Neutrophil (primary cell): ENCODE measurements at regions not wholly inside any gene's neighbourhood (a gene's known extent, or its start where the extent isn't known, plus 50 kb on each side); places are given as distances from the start of the nearest gene placed in this dataset.

ENCODE experiments used
- H3K27ac ChIP-seq: fragments of 200-600 bp; sonication (generic); 2 replicates; pipeline ENCODE4 v1.5.1; 2016; ENCODE audit warnings: mild to moderate bottlenecking, moderate library complexity
- H3K27me3 ChIP-seq: fragments of 200-600 bp; sonication (generic); 2 replicates; pipeline ENCODE4 v1.6.0; 2016; ENCODE audit warnings: mild to moderate bottlenecking
- H3K36me3 ChIP-seq: fragments of 200-600 bp; sonication (generic); 2 replicates; pipeline ENCODE4 v1.5.1; 2017
- H3K4me1 ChIP-seq, 2 experiments: fragments of 200-600 bp in 1 of 2; sonication (generic) in 1 of 2; 1 replicate in 1 of 2; 2 replicates in 1 of 2; pipeline versions ENCODE4 v1.5.1 to v1.6.1; 2013 to 2016; ENCODE audit warnings: low read depth in 1 of 2, low read length in 1 of 2, mild to moderate bottlenecking in 1 of 2, moderate library complexity in 1 of 2; ENCODE audit not compliant: control insufficient read depth in 1 of 2, insufficient read depth in 1 of 2
- H3K4me3 ChIP-seq, 2 experiments: fragments of 200-600 bp in 1 of 2; sonication (generic) in 1 of 2; 1 replicate in 1 of 2; 2 replicates in 1 of 2; pipeline ENCODE4 v1.5.1; 2013 to 2016; ENCODE audit warnings: low read depth in 1 of 2, low read length in 1 of 2, mild to moderate bottlenecking in 1 of 2, moderate library complexity in 1 of 2
- H3K9me3 ChIP-seq: fragments of 200-600 bp; sonication (generic); 2 replicates; pipeline ENCODE4 v1.5.1; 2016
- TF ChIP-seq, protein P1 (sequence below): fragments of 200-600 bp; sonication (generic); IDR thresholded peaks from 2 replicates; pipeline ENCODE4 v1.5.1; 2016; ENCODE audit warnings: antibody characterized with exemption

GRCh38 chr21:28541371-28542112 is 451.1 kb downstream of the LTN1 start:
- no peaks in the 10 kb centered on the region for H3K27me3 ChIP-seq
- no peak overlapping the region for H3K27ac ChIP-seq
- H3K36me3 ChIP-seq, result no peaks in the 10 kb centered on the region
- H3K4me1 ChIP-seq, result no peaks in the 10 kb centered on the region
- TF ChIP-seq, protein P1, sequence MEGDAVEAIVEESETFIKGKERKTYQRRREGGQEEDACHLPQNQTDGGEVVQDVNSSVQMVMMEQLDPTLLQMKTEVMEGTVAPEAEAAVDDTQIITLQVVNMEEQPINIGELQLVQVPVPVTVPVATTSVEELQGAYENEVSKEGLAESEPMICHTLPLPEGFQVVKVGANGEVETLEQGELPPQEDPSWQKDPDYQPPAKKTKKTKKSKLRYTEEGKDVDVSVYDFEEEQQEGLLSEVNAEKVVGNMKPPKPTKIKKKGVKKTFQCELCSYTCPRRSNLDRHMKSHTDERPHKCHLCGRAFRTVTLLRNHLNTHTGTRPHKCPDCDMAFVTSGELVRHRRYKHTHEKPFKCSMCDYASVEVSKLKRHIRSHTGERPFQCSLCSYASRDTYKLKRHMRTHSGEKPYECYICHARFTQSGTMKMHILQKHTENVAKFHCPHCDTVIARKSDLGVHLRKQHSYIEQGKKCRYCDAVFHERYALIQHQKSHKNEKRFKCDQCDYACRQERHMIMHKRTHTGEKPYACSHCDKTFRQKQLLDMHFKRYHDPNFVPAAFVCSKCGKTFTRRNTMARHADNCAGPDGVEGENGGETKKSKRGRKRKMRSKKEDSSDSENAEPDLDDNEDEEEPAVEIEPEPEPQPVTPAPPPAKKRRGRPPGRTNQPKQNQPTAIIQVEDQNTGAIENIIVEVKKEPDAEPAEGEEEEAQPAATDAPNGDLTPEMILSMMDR, result no peak
- H3K9me3 ChIP-seq, result no peaks in the 10 kb centered on the region
- H3K4me3 ChIP-seq, result no peak overlapping the region

DNA sequence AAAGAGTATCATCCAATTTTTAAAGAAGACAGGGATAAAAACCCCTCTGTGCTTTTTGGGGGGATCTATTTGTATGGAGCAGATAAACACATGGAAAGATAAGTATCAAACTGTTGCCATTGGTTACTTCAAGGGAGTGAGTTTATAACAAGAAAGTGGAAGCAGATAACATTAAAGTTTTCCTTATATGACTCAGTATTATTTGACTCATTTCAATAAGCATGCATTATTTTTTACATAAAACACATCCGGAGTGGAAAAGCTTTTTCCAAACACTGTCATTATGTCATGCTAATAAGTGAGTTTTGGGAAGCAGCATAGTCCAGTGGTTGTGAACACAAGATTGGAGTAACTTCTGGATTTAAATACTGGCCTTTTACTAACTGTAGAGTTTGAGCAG is 452.2 kb downstream of the LTN1 start:
- Histone ChIP-seq H3K36me3 (no peaks in the 10 kb centered on the region), H3K27me3 (no peaks in the 10 kb centered on the region), H3K4me1 (no peaks in the 10 kb centered on the region), H3K9me3 (no peaks in the 10 kb centered on the region), H3K4me3 (no peak overlapping the region), H3K27ac (no peak overlapping the region)
- TF ChIP-seq, protein P1, result no peak

DNA sequence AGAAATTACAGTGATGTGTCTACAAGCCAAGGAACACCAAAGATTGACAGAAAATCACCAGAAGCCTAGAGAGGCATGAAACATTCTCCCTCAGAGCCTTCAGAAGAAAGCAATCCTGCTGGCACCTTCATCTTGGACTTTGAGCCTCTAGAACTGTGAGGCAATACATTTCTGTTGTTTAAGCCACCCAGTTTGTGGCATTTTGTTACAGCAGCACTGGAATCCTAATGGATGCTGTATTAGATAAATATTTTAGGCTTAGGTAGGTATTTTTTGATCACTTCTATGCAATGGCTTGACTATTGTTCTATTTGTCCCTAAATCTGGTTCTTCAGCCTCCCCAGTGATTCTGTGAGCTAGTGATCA is 453.1 kb downstream of the LTN1 start:
- no peaks in the 10 kb centered on the region for H3K27me3 ChIP-seq
- H3K36me3 ChIP-seq, result no peaks in the 10 kb centered on the region
- no peak overlapping the region for H3K27ac ChIP-seq
- TF ChIP-seq, protein P1, result no peak
- no peak overlapping the region for H3K4me3 ChIP-seq
- no peaks in the 10 kb centered on the region for H3K9me3 ChIP-seq
- no peaks in the 10 kb centered on the region for H3K4me1 ChIP-seq

DNA sequence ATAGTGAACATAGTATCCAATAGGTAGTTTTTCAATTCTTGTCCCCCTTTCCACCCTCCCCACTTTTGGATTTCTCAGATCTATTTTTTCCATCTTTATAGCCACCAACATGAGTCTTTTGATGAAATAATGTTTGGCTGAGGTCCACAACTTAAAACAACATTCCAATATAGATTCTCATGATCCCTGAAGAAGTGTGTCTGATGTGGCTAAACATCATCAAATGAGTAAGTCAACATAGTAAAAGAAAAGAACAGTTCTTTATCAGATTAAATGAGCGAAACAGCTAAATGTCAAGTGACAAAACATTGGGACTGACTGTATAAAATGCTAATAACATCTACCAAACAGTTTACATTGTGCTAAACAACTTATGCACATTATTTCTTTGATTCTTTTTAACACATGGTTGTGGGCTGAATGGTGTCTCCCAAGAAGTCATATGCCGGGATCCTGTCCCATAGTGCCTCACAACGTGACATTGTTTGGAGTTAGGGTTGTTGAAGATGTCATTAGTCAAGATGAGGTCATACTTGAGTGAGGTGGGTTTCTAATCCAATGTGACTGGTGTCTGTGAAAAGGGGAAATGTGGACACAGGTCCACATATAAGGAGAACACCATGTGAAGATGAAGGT is 453.6 kb downstream of the LTN1 start:
- no peak overlapping the region for H3K4me3 ChIP-seq
- no peak overlapping the region for H3K27ac ChIP-seq
- H3K4me1 ChIP-seq, result no peaks in the 10 kb centered on the region
- no peaks in the 10 kb centered on the region for H3K9me3 ChIP-seq
- TF ChIP-seq, protein P1, result no peak
- no peaks in the 10 kb centered on the region for H3K36me3 ChIP-seq
- H3K27me3 ChIP-seq, result no peaks in the 10 kb centered on the region

DNA sequence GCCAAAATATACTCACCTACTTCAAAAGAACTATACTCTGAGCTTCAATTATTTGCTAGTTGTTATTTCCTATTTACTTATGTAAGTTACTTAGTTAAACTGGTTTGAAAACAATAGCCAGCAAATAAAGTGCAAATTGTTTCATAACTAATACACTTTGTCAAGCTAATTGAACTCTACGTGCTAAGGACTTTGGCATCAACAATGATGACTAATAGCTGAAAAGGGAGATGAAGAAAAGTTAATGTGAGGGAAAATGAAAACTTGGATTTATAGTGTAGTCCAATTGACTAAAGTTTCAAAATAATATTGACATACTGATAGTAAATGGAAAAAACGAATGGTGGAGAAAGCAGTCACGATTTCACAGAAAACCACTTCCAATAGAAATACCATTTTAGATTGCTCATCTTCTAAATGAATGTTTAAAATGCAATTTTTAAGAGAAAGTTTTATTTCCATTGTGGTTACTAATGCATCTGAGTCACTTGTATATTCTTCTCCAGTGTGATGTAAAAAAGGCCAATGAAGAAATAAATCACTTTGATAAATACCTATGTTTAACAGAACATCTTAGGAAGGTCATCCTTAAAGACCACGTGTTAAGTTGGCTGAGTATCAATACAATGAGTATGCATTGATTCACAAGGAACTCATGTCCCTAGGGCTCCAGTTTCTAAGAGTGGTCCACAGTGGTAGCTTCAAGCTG is 455.2 kb downstream of the LTN1 start:
- Histone ChIP-seq H3K27ac (no peak overlapping the region), H3K27me3 (no peaks in the 10 kb centered on the region), H3K4me1 (no peaks in the 10 kb centered on the region), H3K4me3 (no peak overlapping the region), H3K9me3 (no peaks in the 10 kb centered on the region), H3K36me3 (no peaks in the 10 kb centered on the region)
- TF ChIP-seq, protein P1, result no peak
